GM23338 (cell line): ENCODE measurements at regions not wholly inside any gene's neighbourhood (a gene's known extent, or its start where the extent isn't known, plus 50 kb on each side); places are given as distances from the start of the nearest gene placed in this dataset.

Experiments
- ATAC-seq: fragments of 200-7000 bp; cut with Tn5 transposase; 3 replicates; pipeline ENCODE4 v1.9.1; 2020
- DNase-seq: peaks from one replicate; pipeline ENCODE4 v3.0.0-alpha.2; 2015; ENCODE audit warnings: low spot score
- H2AFZ ChIP-seq: fragments of 200-600 bp; sonication (generic); 2 replicates; pipeline ENCODE4 v1.8.0; 2016; ENCODE audit warnings: antibody characterized with exemption, mild to moderate bottlenecking, moderate library complexity
- H3F3A ChIP-seq: fragments of 200-600 bp; sonication (generic); replicated peaks from 2 replicates; pipeline ENCODE4 v1.8.0; 2017; ENCODE audit warnings: antibody characterized with exemption, mixed run types, low read depth
- H3K27ac ChIP-seq: fragments of 200-600 bp; sonication (generic); 2 replicates; pipeline ENCODE4 v1.6.1; 2016; ENCODE audit warnings: low read depth
- H3K27me3 ChIP-seq: fragments of 200-600 bp; sonication (generic); 2 replicates; pipeline ENCODE4 v1.8.0; 2016; ENCODE audit warnings: mild to moderate bottlenecking, mixed run types, moderate library complexity; ENCODE audit not compliant: insufficient read depth
- H3K36me3 ChIP-seq: fragments of 200-600 bp; sonication (generic); 2 replicates; pipeline ENCODE4 v1.8.0; 2016; ENCODE audit warnings: mild to moderate bottlenecking; ENCODE audit not compliant: insufficient read depth
- H3K4me1 ChIP-seq: fragments of 200-600 bp; sonication (generic); 2 replicates; pipeline ENCODE4 v1.8.0; 2016; ENCODE audit warnings: mild to moderate bottlenecking, moderate library complexity; ENCODE audit not compliant: insufficient read depth
- H3K4me2 ChIP-seq: fragments of 200-600 bp; sonication (generic); 2 replicates; pipeline ENCODE4 v1.7.1; 2017; ENCODE audit warnings: mixed run types
- H3K4me3 ChIP-seq: fragments of 200-600 bp; sonication (generic); 2 replicates; pipeline ENCODE4 v1.6.1; 2016; ENCODE audit warnings: mixed run types
- H3K79me2 ChIP-seq: fragments of 200-600 bp; sonication (generic); replicated peaks from 2 replicates; pipeline ENCODE4 v1.8.0; 2017; ENCODE audit warnings: mild to moderate bottlenecking; ENCODE audit not compliant: insufficient read depth
- H3K9me2 ChIP-seq: fragments of 200-600 bp; sonication (generic); 2 replicates; pipeline ENCODE4 v1.8.0; 2017; ENCODE audit not compliant: insufficient read depth
- H4K20me1 ChIP-seq: fragments of 200-600 bp; sonication (generic); replicated peaks from 2 replicates; pipeline ENCODE4 v1.8.0; 2017; ENCODE audit warnings: mild to moderate bottlenecking; ENCODE audit not compliant: insufficient read depth
- H3K27ac Mint-ChIP-seq: 2 replicates; pipeline ENCODE4 v1.8.0; 2020; ENCODE audit warnings: inconsistent platforms, mild to moderate bottlenecking, moderate library complexity, mixed read lengths
- H3K27me3 Mint-ChIP-seq: 3 replicates; pipeline ENCODE4 v1.8.0; 2022; ENCODE audit warnings: low read depth, mild to moderate bottlenecking, moderate library complexity, mixed read lengths, inconsistent platforms; ENCODE audit not compliant: insufficient read depth, poor library complexity
- H3K36me3 Mint-ChIP-seq: 3 replicates; pipeline ENCODE4 v1.8.0; 2021; ENCODE audit warnings: low read depth, mild to moderate bottlenecking, inconsistent platforms, moderate library complexity, mixed read lengths
- H3K4me1 Mint-ChIP-seq: 3 replicates; pipeline ENCODE4 v1.8.0; 2020; ENCODE audit warnings: mild to moderate bottlenecking, inconsistent platforms, mixed read lengths
- H3K4me3 Mint-ChIP-seq: 3 replicates; pipeline ENCODE4 v1.8.0; 2021; ENCODE audit warnings: moderate library complexity, mild to moderate bottlenecking, inconsistent platforms, mixed read lengths
- H3K9me3 Mint-ChIP-seq: 3 replicates; pipeline ENCODE4 v1.8.0; 2020; ENCODE audit warnings: moderate library complexity, mild to moderate bottlenecking, inconsistent platforms, mixed read lengths
- CREB1 ChIP-seq: fragments of 250-450 bp; sonication (Bioruptor Pico); IDR thresholded peaks from 2 replicates; pipeline ENCODE4 v1.5.0; 2020; ENCODE audit warnings: low read depth, mild to moderate bottlenecking, moderate library complexity
- ETS1 ChIP-seq: IDR thresholded peaks from 2 replicates; pipeline ENCODE4 v1.6.1; 2016; ENCODE audit warnings: antibody characterized with exemption
- EZH2 ChIP-seq: fragments of 200-600 bp; sonication (generic); IDR thresholded peaks from one replicate; pipeline ENCODE4 v1.8.0; 2017; ENCODE audit warnings: antibody characterized with exemption, mild to moderate bottlenecking, low read depth; ENCODE audit not compliant: unreplicated experiment
- EZH2phosphoT487 ChIP-seq: fragments of 200-600 bp; sonication (generic); IDR thresholded peaks from one replicate; pipeline ENCODE4 v1.8.1; 2018; ENCODE audit warnings: antibody characterized with exemption; ENCODE audit not compliant: unreplicated experiment
- JUNB ChIP-seq: IDR thresholded peaks from one replicate; pipeline ENCODE4 v1.6.1; 2016; ENCODE audit warnings: antibody characterized with exemption; ENCODE audit not compliant: unreplicated experiment
- NANOG ChIP-seq: IDR thresholded peaks from 2 replicates; pipeline ENCODE4 v1.6.1; 2016; ENCODE audit warnings: antibody characterized with exemption, borderline replicate concordance
- POLR2AphosphoS5 ChIP-seq: IDR thresholded peaks from 2 replicates; pipeline ENCODE4 v1.6.1; 2016; ENCODE audit warnings: antibody characterized with exemption, low read depth
- REST ChIP-seq: IDR thresholded peaks from one replicate; pipeline ENCODE4 v1.6.1; 2018; ENCODE audit warnings: antibody characterized with exemption; ENCODE audit not compliant: unreplicated experiment
- STAT1 ChIP-seq: IDR thresholded peaks from one replicate; pipeline ENCODE4 v1.6.1; 2016; ENCODE audit warnings: antibody characterized with exemption; ENCODE audit not compliant: unreplicated experiment
- ZNF114 ChIP-seq: fragments of 250-450 bp; sonication (Bioruptor Pico); IDR thresholded peaks from 2 replicates; pipeline ENCODE4 v1.5.0; 2020; ENCODE audit warnings: mild to moderate bottlenecking, moderate library complexity
- ZNF331 ChIP-seq: fragments of 250-450 bp; sonication (Bioruptor Pico); IDR thresholded peaks from 2 replicates; pipeline ENCODE4 v1.5.0; 2020; ENCODE audit warnings: low read depth, mild to moderate bottlenecking, moderate library complexity
- TF ChIP-seq, protein P1 (sequence below), 2 experiments: fragments of 200-600 bp in 1 of 2; sonication (generic) in 1 of 2; conservative IDR thresholded peaks; 2 replicates each; pipeline versions ENCODE4 v1.5.1 to v1.6.1; 2016 to 2017; ENCODE audit warnings: antibody characterized with exemption in 2 of 2, low read depth in 2 of 2, mild to moderate bottlenecking in 2 of 2, moderate library complexity in 1 of 2
- TF ChIP-seq, protein P2 (sequence below): fragments of 250-450 bp; sonication (Bioruptor Pico); IDR thresholded peaks from 2 replicates; pipeline ENCODE4 v1.5.0; 2020; ENCODE audit warnings: mild to moderate bottlenecking, moderate library complexity

DNA sequence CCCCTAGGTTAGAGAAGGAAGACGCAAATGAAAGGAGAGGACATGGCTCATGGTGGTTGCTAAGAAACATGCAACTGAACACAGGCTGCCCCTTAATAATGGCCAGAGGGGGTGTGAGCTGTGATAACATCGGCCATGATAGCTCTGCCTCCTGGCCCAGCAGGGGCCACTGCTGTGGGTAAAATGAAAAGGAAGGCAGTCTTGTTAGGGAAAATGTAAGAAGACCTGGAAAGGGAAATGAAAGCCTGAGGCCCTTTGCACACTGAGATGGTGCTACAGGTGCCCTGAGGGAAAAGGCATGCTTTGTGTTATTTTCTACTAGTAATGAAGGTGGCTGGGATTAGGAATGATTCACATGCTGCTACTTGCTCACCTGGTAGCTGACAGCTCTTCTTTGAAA is 123.6 kb upstream of the MID1 start:
- DNase-seq (no peak), ATAC-seq (peak; percentile 50)
- no peak for TF ChIP-seq CREB1
- TF ChIP-seq, protein P1, sequence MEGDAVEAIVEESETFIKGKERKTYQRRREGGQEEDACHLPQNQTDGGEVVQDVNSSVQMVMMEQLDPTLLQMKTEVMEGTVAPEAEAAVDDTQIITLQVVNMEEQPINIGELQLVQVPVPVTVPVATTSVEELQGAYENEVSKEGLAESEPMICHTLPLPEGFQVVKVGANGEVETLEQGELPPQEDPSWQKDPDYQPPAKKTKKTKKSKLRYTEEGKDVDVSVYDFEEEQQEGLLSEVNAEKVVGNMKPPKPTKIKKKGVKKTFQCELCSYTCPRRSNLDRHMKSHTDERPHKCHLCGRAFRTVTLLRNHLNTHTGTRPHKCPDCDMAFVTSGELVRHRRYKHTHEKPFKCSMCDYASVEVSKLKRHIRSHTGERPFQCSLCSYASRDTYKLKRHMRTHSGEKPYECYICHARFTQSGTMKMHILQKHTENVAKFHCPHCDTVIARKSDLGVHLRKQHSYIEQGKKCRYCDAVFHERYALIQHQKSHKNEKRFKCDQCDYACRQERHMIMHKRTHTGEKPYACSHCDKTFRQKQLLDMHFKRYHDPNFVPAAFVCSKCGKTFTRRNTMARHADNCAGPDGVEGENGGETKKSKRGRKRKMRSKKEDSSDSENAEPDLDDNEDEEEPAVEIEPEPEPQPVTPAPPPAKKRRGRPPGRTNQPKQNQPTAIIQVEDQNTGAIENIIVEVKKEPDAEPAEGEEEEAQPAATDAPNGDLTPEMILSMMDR (conservative IDR thresholded peaks at IDR 0.05; ENCODE audit: low read depth in 2 of 2): no peak
- no peak for TF ChIP-seq POLR2AphosphoS5
- no peak for TF ChIP-seq ZNF331 (CRISPR knock-in tag)
- TF ChIP-seq EZH2phosphoT487: no peak
- TF ChIP-seq NANOG: no peak
- no peak for TF ChIP-seq EZH2
- TF ChIP-seq REST: no peak
- no peak for TF ChIP-seq STAT1
- TF ChIP-seq, protein P2, sequence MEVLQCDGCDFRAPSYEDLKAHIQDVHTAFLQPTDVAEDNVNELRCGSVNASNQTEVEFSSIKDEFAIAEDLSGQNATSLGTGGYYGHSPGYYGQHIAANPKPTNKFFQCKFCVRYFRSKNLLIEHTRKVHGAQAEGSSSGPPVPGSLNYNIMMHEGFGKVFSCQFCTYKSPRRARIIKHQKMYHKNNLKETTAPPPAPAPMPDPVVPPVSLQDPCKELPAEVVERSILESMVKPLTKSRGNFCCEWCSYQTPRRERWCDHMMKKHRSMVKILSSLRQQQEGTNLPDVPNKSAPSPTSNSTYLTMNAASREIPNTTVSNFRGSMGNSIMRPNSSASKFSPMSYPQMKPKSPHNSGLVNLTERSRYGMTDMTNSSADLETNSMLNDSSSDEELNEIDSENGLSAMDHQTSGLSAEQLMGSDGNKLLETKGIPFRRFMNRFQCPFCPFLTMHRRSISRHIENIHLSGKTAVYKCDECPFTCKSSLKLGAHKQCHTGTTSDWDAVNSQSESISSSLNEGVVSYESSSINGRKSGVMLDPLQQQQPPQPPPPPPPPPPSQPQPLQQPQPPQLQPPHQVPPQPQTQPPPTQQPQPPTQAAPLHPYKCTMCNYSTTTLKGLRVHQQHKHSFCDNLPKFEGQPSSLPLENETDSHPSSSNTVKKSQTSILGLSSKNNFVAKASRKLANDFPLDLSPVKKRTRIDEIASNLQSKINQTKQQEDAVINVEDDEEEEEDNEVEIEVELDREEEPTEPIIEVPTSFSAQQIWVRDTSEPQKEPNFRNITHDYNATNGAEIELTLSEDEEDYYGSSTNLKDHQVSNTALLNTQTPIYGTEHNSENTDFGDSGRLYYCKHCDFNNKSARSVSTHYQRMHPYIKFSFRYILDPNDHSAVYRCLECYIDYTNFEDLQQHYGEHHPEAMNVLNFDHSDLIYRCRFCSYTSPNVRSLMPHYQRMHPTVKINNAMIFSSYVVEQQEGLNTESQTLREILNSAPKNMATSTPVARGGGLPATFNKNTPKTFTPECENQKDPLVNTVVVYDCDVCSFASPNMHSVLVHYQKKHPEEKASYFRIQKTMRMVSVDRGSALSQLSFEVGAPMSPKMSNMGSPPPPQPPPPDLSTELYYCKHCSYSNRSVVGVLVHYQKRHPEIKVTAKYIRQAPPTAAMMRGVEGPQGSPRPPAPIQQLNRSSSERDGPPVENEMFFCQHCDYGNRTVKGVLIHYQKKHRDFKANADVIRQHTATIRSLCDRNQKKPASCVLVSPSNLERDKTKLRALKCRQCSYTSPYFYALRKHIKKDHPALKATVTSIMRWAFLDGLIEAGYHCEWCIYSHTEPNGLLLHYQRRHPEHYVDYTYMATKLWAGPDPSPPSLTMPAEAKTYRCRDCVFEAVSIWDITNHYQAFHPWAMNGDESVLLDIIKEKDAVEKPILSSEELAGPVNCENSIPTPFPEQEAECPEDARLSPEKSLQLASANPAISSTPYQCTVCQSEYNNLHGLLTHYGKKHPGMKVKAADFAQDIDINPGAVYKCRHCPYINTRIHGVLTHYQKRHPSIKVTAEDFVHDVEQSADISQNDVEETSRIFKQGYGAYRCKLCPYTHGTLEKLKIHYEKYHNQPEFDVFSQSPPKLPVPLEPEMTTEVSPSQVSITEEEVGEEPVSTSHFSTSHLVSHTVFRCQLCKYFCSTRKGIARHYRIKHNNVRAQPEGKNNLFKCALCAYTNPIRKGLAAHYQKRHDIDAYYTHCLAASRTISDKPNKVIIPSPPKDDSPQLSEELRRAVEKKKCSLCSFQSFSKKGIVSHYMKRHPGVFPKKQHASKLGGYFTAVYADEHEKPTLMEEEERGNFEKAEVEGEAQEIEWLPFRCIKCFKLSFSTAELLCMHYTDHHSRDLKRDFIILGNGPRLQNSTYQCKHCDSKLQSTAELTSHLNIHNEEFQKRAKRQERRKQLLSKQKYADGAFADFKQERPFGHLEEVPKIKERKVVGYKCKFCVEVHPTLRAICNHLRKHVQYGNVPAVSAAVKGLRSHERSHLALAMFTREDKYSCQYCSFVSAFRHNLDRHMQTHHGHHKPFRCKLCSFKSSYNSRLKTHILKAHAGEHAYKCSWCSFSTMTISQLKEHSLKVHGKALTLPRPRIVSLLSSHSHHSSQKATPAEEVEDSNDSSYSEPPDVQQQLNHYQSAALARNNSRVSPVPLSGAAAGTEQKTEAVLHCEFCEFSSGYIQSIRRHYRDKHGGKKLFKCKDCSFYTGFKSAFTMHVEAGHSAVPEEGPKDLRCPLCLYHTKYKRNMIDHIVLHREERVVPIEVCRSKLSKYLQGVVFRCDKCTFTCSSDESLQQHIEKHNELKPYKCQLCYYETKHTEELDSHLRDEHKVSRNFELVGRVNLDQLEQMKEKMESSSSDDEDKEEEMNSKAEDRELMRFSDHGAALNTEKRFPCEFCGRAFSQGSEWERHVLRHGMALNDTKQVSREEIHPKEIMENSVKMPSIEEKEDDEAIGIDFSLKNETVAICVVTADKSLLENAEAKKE (CRISPR knock-in tag): no peak
- no peak for TF ChIP-seq ZNF114
- TF ChIP-seq JUNB: no peak
- TF ChIP-seq ETS1: no peak
- peaks cover 36% of the 10 kb centered on the region for H3K4me1 Mint-ChIP-seq
- Histone ChIP-seq H3K79me2 (no peaks in the 10 kb centered on the region), H2AFZ (no peak overlapping the region; the same call in 1 of the 2 replicates), H3K4me1 (peaks cover 12% of the 10 kb centered on the region; the same call in 1 of the 2 replicates), H3K9me2 (no peaks in the 10 kb centered on the region), H3K4me2 (no peak overlapping the region), H3K36me3 (no peaks in the 10 kb centered on the region), H4K20me1 (no peaks in the 10 kb centered on the region), H3K27ac (no peak overlapping the region), H3K27me3 (no peaks in the 10 kb centered on the region), H3K4me3 (no peak overlapping the region), H3F3A (no peaks in the 10 kb centered on the region)
- no peaks in the 10 kb centered on the region for H3K9me3 Mint-ChIP-seq
- H3K4me3 Mint-ChIP-seq: no peak overlapping the region
- no peaks in the 10 kb centered on the region for H3K36me3 Mint-ChIP-seq
- H3K27me3 Mint-ChIP-seq: peaks cover 5% of the 10 kb centered on the region
- H3K27ac Mint-ChIP-seq: peak overlapping the region; percentile 73; the same call in 1 of the 2 replicates
